ENCODE measurements at regions not wholly inside any gene's neighbourhood (a gene's known extent, or its start where the extent isn't known, plus 50 kb on each side); places are given as distances from the start of the nearest gene placed in this dataset.

DNA sequence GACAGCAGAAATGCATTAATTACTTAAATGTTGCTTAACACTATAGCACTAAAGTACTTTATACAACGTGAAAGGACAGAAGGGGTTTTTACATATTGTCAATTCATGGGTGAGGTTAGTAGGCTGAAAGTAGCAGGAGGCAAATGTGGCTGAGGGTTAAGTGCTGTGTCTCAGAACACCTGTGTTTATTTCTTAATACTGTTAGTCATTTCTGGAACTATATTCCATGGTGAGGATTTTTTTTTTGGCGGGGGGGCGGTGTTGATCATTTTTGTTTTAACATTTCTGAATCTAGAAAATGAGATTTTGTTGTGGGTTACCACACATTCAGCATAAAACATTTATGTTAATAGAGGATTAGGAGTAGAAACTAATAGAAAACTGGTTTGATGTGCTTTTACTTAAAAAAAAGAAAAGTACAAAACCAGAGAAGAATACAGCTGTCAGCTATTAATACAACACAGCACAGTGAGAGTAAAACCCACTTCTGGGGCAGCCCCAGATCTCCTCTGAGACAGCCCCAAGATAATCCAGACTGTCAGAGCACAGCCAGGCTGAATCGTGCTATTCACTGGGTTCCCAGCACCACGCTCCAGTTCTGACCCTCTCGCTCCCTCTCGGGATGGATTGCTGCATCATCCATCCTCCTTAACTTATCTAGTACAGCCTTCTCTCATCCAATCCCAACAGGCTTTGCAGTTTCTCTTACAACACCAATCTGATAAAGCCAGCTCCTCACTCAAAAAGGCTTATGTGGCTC, 307.7 kb downstream of the TUSC7 start:
- intact Hi-C loops (cut with DNase I, micrococcal nuclease): loop anchor here in 1 of 2 donors (10.0 kb wide), 1 partner anchor 507 kb away; no protein-coding TSS in a partner anchor
- ATAC-seq (no peak), DNase-seq (no peak)
- Histone ChIP-seq H3K4me1 (ENCODE audit: low read depth) (no peaks in the 10 kb centered on the region), H3K9me3 (no peaks in the 10 kb centered on the region), H3K36me3 (ENCODE audit: low read depth) (no peaks in the 10 kb centered on the region), H3K4me3 (no peak overlapping the region)
- TF ChIP-seq, protein P1, sequence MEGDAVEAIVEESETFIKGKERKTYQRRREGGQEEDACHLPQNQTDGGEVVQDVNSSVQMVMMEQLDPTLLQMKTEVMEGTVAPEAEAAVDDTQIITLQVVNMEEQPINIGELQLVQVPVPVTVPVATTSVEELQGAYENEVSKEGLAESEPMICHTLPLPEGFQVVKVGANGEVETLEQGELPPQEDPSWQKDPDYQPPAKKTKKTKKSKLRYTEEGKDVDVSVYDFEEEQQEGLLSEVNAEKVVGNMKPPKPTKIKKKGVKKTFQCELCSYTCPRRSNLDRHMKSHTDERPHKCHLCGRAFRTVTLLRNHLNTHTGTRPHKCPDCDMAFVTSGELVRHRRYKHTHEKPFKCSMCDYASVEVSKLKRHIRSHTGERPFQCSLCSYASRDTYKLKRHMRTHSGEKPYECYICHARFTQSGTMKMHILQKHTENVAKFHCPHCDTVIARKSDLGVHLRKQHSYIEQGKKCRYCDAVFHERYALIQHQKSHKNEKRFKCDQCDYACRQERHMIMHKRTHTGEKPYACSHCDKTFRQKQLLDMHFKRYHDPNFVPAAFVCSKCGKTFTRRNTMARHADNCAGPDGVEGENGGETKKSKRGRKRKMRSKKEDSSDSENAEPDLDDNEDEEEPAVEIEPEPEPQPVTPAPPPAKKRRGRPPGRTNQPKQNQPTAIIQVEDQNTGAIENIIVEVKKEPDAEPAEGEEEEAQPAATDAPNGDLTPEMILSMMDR (IDR thresholded peaks at IDR 0.05): no peak

DNA sequence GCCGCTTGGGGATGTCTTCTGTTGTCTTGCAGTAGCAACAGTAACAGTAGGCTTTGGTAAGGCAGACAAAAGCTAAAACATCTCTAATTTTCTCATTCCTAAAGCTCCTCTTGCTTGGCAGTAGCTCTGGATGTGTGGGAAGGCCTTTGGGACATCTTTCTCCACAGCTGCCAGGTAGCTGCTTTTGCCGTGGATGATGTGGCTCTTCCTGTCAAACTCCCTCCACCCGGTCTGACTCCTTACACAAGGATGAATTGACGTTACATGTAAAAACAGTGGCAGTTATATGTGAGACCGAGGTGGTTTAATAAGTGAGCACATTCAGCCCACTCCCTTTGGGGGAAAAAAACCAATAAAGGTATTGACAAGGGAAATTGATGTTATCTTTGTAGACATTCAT, 309.1 kb downstream of the TUSC7 start:
- H3K9me3 ChIP-seq: no peaks in the 10 kb centered on the region
- intact Hi-C loops (cut with DNase I, micrococcal nuclease): loop anchor here in 1 of 2 donors (10.0 kb wide), 1 partner anchor 506 kb away; no protein-coding TSS in a partner anchor
- ATAC-seq (no peak), DNase-seq (no peak)
- TF ChIP-seq, protein P1 (IDR thresholded peaks at IDR 0.05): no peak
- H3K4me1 ChIP-seq (ENCODE audit: low read depth): no peaks in the 10 kb centered on the region
- H3K4me3 ChIP-seq: no peak overlapping the region
- H3K36me3 ChIP-seq (ENCODE audit: low read depth): no peaks in the 10 kb centered on the region

DNA sequence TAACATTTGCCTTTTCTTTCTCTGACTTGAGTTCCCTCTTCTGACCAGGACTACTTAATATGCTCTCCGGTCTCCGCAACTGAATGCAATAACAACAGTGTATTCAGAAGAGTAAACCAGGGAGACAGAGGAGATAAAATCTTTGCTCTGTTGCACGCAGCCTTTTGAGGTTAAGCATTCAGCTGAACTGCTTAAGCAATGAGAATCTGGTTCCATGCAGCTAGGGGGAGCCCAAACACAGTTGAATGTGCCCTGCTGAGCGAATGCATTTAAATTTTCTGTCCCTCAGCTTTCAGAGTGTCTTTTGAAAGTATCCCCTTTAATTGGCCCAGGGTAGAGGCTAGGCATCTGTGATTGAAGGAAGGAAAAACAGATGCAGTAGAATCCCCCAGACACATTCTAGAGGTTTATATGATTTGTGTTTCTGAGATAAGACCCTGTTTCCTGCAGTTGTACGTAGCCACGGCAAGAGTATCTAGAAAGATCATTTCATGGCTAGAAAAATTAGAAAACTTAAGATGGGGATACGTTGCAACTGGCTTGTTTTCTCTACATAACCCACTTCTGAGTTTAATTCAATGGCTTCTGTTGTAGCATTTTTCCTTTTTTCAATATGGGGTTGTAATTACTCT, 309.6 kb downstream of the TUSC7 start:
- TF ChIP-seq, protein P1 (IDR thresholded peaks at IDR 0.05): peak; percentile 50
- ATAC-seq: peak; percentile 76
- H3K36me3 ChIP-seq (ENCODE audit: low read depth): no peaks in the 10 kb centered on the region

DNA sequence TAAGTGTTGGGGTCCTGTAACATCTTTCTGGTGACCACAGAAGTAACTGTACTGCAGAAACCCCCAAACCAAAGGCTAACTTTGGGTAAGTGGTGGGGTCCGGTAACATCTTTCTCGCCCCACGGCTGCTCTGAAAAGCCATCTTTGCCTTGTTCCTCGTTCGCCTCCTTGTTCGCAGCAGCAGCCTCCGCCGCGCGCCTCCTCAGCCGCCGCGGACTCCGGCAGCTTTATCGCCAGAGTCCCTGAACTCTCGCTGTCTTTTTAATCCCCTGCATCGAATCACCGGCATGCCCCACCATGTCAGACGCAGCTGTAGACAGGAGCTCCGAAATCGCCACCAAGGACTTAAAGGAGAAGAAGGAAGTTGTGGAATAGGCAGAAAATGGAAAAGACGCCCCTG, 316.8 kb downstream of the TUSC7 start:
- intact Hi-C loops (cut with DNase I, micrococcal nuclease): no loop called here
- H3K4me1 ChIP-seq (ENCODE audit: low read depth): no peaks in the 10 kb centered on the region
- TF ChIP-seq, protein P1 (IDR thresholded peaks at IDR 0.05): no peak
- H3K4me3 ChIP-seq: no peak overlapping the region
- no peaks in the 10 kb centered on the region for H3K9me3 ChIP-seq
- ATAC-seq (no peak), DNase-seq (no peak)
- no peaks in the 10 kb centered on the region for H3K36me3 ChIP-seq (ENCODE audit: low read depth)

More for the DNA sequence above, 309.6 kb downstream of the TUSC7 start:
- DNase-seq: peak in 2 of 3 donors; percentile 33 to 78
- intact Hi-C loops (cut with DNase I, micrococcal nuclease): loop anchor here in 1 of 2 donors (10.0 kb wide), 1 partner anchor 506 kb away; no protein-coding TSS in a partner anchor
- Histone ChIP-seq H3K4me1 (ENCODE audit: low read depth) (no peaks in the 10 kb centered on the region), H3K9me3 (no peaks in the 10 kb centered on the region), H3K4me3 (no peak overlapping the region)

DNA sequence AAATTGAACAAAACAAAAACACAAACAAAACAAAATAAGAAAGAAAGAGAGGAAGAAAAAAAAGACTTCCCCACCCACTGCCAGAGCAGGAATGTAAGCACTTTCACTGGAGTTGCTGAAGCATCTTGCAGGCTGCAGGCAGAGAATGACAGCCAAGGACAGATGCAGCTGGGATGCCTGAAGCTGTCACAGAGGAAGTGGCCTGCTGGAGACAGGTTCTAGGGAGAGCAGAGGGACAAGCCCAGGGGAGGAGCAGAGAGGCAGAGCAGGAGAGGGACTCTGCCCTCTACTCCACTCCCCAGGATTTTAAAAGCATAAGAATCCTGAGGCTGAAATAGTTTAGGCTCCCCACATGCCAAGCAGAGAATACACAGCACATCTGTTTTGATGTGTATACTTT, 326.2 kb downstream of the TUSC7 start:
- H3K4me1 ChIP-seq (ENCODE audit: low read depth): peaks cover 7% of the 10 kb centered on the region
- H3K4me3 ChIP-seq: no peak overlapping the region
- DNase-seq: peak in 2 of 3 donors; percentile 27 to 28
- intact Hi-C loops (cut with DNase I, micrococcal nuclease): no loop called here
- peak; percentile 77 for ATAC-seq
- H3K9me3 ChIP-seq: no peaks in the 10 kb centered on the region
- H3K36me3 ChIP-seq (ENCODE audit: low read depth): no peaks in the 10 kb centered on the region
- TF ChIP-seq, protein P1 (IDR thresholded peaks at IDR 0.05): no peak
